Type B pancreatic cell (in vitro differentiated cells): ENCODE measurements at regions not wholly inside any gene's neighbourhood (a gene's known extent, or its start where the extent isn't known, plus 50 kb on each side); places are given as distances from the start of the nearest gene placed in this dataset.
"Not testable (repeated sequence)": the region's sequence is repeated elsewhere in the genome, so short reads cannot be mapped to it uniquely, and the experiment has no call there.

ENCODE experiments used
- DNase-seq: peaks from one replicate; pipeline ENCODE4 v3.0.0; 2021; ENCODE audit warnings: mixed read lengths; ENCODE audit not compliant: unreplicated experiment; ENCODE audit errors: extremely low spot score
- H3K27ac Mint-ChIP-seq: 2 replicates; pipeline ENCODE4 v1.8.0; 2021; ENCODE audit warnings: mild to moderate bottlenecking, mixed read lengths
- H3K27me3 Mint-ChIP-seq: 2 replicates; pipeline ENCODE4 v1.8.0; 2021; ENCODE audit warnings: mixed read lengths
- H3K36me3 Mint-ChIP-seq: 2 replicates; pipeline ENCODE4 v1.8.0; 2021; ENCODE audit warnings: mixed read lengths
- H3K4me1 Mint-ChIP-seq: one replicate; pipeline ENCODE4 v1.8.0; 2021; ENCODE audit warnings: mixed read lengths; ENCODE audit not compliant: unreplicated experiment
- H3K4me3 Mint-ChIP-seq: 2 replicates; pipeline ENCODE4 v1.8.0; 2021; ENCODE audit warnings: mild to moderate bottlenecking, mixed read lengths
- H3K9me3 Mint-ChIP-seq: 2 replicates; pipeline ENCODE4 v1.8.0; 2021; ENCODE audit warnings: mixed read lengths
- CTCF ChIP-seq: fragments of 200-600 bp; sonication (generic); conservative IDR thresholded peaks from 2 replicates; pipeline ENCODE4 v1.5.0; 2021; ENCODE audit warnings: antibody characterized with exemption, mild to moderate bottlenecking

- H3K4me3 Mint-ChIP-seq = no peak overlapping the region
- no peak for DNase-seq
- H3K4me1 Mint-ChIP-seq = no peaks in the 10 kb centered on the region
- no peak for TF ChIP-seq CTCF
- no peaks in the 10 kb centered on the region for H3K9me3 Mint-ChIP-seq
- H3K36me3 Mint-ChIP-seq = no peaks in the 10 kb centered on the region
- peaks cover 8% of the 10 kb centered on the region for H3K27me3 Mint-ChIP-seq
- no peak overlapping the region for H3K27ac Mint-ChIP-seq
These were observed 97.0 kb downstream of the RBMX2 start for GRCh38 chrX:130498653-130499274.

- H3K4me3 Mint-ChIP-seq = no peak overlapping the region
- no peaks in the 10 kb centered on the region for H3K4me1 Mint-ChIP-seq
- H3K9me3 Mint-ChIP-seq = no peaks in the 10 kb centered on the region
- no peaks in the 10 kb centered on the region for H3K36me3 Mint-ChIP-seq
- no peak for DNase-seq
- TF ChIP-seq CTCF = no peak
- peaks cover 18% of the 10 kb centered on the region for H3K27me3 Mint-ChIP-seq
- no peak overlapping the region for H3K27ac Mint-ChIP-seq
These were observed 100.3 kb downstream of the RBMX2 start for GRCh38 chrX:130502016-130502570.

- H3K27me3 Mint-ChIP-seq = peaks cover 13% of the 10 kb centered on the region
- H3K36me3 Mint-ChIP-seq = no peaks in the 10 kb centered on the region
- DNase-seq = no peak
- H3K4me3 Mint-ChIP-seq = no peak overlapping the region
- H3K9me3 Mint-ChIP-seq = no peaks in the 10 kb centered on the region
- no peak for TF ChIP-seq CTCF
- H3K27ac Mint-ChIP-seq = no peak overlapping the region
- H3K4me1 Mint-ChIP-seq = no peaks in the 10 kb centered on the region
These were observed 102.2 kb downstream of the RBMX2 start for GRCh38 chrX:130504019-130504418.

- Mint-ChIP-seq H3K36me3 (no peaks in the 10 kb centered on the region), H3K4me1 (no peaks in the 10 kb centered on the region), H3K27ac (no peak overlapping the region), H3K27me3 (peaks cover 13% of the 10 kb centered on the region), H3K4me3 (no peak overlapping the region), H3K9me3 (no peaks in the 10 kb centered on the region)
- no peak for TF ChIP-seq CTCF
- no peak for DNase-seq
These were observed 105.2 kb downstream of the RBMX2 start for GRCh38 chrX:130507015-130507414.

- not testable (repeated sequence) for H3K9me3 Mint-ChIP-seq, DNase-seq, H3K27ac Mint-ChIP-seq, H3K36me3 Mint-ChIP-seq, H3K4me3 Mint-ChIP-seq, H3K27me3 Mint-ChIP-seq, H3K4me1 Mint-ChIP-seq
These were observed 110.7 kb downstream of the RBMX2 start for GRCh38 chrX:130512534-130512933.

GRCh38 chrX:130516123-130516522 lies 114.3 kb downstream of the RBMX2 start:
- Mint-ChIP-seq H3K36me3 (no peaks in the 10 kb centered on the region), H3K4me1 (no peaks in the 10 kb centered on the region), H3K27ac (no peak overlapping the region), H3K4me3 (no peak overlapping the region), H3K9me3 (peaks cover 5% of the 10 kb centered on the region), H3K27me3 (no peaks in the 10 kb centered on the region)
- TF ChIP-seq CTCF = no peak
- no peak for DNase-seq
